Activated T-helper 1 cell treated with anti-CD3 and anti-CD28 coated beads, Interleukin-12 subunit alpha, Interleukin-12 subunit beta, Interleukin-2, Interleukin-4 antibody, amounts not matched to agents 30 ng/mL and 10 ng/mL and 1 ng/mL, durations not matched to agents 14 hours and 24 hours and 36 hours (primary cell): ENCODE measurements at regions not wholly inside any gene's neighbourhood (a gene's known extent, or its start where the extent isn't known, plus 50 kb on each side); places are given as distances from the start of the nearest gene placed in this dataset.
"Not testable (repeated sequence)": the region's sequence is repeated elsewhere in the genome, so short reads cannot be mapped to it uniquely, and the experiment has no call there.

ENCODE experiments used
- DNase-seq: peaks from one replicate; pipeline ENCODE4 v3.0.0; 2021; ENCODE audit warnings: low spot score
- H3K27ac Mint-ChIP-seq: one replicate; pipeline ENCODE4 v1.8.0; 2021; ENCODE audit warnings: mild to moderate bottlenecking, mixed read lengths
- H3K27me3 Mint-ChIP-seq: one replicate; pipeline ENCODE4 v1.8.0; 2022; ENCODE audit warnings: mild to moderate bottlenecking, moderate library complexity, mixed read lengths; ENCODE audit not compliant: insufficient read depth
- H3K36me3 Mint-ChIP-seq: one replicate; pipeline ENCODE4 v1.8.0; 2021; ENCODE audit warnings: low read depth, mixed read lengths
- H3K4me1 Mint-ChIP-seq: one replicate; pipeline ENCODE4 v1.8.0; 2021; ENCODE audit warnings: low read depth, mixed read lengths
- H3K4me3 Mint-ChIP-seq: one replicate; pipeline ENCODE4 v1.8.0; 2021; ENCODE audit warnings: mild to moderate bottlenecking, moderate library complexity, mixed read lengths
- H3K9me3 Mint-ChIP-seq: one replicate; pipeline ENCODE4 v1.8.0; 2021; ENCODE audit warnings: mixed read lengths
- intact Hi-C: fragments of 100-400 bp; cut with micrococcal nuclease; formaldehyde crosslinking; loops from one replicate; pipeline ENCODE4 v1.15.1; 2024

GRCh38 chr6:120951258-120951657 lies 383.0 kb downstream of the TBC1D32 start:
- H3K36me3 Mint-ChIP-seq: no peaks in the 10 kb centered on the region
- intact Hi-C loops: no loop called here
- no peaks in the 10 kb centered on the region for H3K4me1 Mint-ChIP-seq
- no peak for DNase-seq
- H3K4me3 Mint-ChIP-seq: no peak overlapping the region
- H3K27ac Mint-ChIP-seq: no peak overlapping the region
- H3K27me3 Mint-ChIP-seq: no peaks in the 10 kb centered on the region
- no peaks in the 10 kb centered on the region for H3K9me3 Mint-ChIP-seq

GRCh38 chr6:120947111-120947510 lies 387.2 kb downstream of the TBC1D32 start:
- H3K36me3 Mint-ChIP-seq: no peaks in the 10 kb centered on the region
- no peaks in the 10 kb centered on the region for H3K27me3 Mint-ChIP-seq
- no peak for DNase-seq
- intact Hi-C loops: no loop called here
- no peaks in the 10 kb centered on the region for H3K9me3 Mint-ChIP-seq
- H3K4me3 Mint-ChIP-seq: no peak overlapping the region
- no peak overlapping the region for H3K27ac Mint-ChIP-seq
- no peaks in the 10 kb centered on the region for H3K4me1 Mint-ChIP-seq

GRCh38 chr6:120945905-120946594 lies 388.2 kb downstream of the TBC1D32 start:
- Mint-ChIP-seq H3K4me3 (no peak overlapping the region), H3K36me3 (no peaks in the 10 kb centered on the region)

GRCh38 chr6:120938876-120939472 lies 395.3 kb downstream of the TBC1D32 start:
- H3K27me3 Mint-ChIP-seq: no peaks in the 10 kb centered on the region
- H3K4me3 Mint-ChIP-seq: no peak overlapping the region
- H3K4me1 Mint-ChIP-seq: no peaks in the 10 kb centered on the region
- intact Hi-C loops: no loop called here
- DNase-seq: no peak
- no peaks in the 10 kb centered on the region for H3K9me3 Mint-ChIP-seq
- no peaks in the 10 kb centered on the region for H3K36me3 Mint-ChIP-seq
- no peak overlapping the region for H3K27ac Mint-ChIP-seq

More at GRCh38 chr6:120945905-120946594, 388.2 kb downstream of the TBC1D32 start:
- H3K27ac Mint-ChIP-seq: no peak overlapping the region
- intact Hi-C loops: no loop called here
- no peaks in the 10 kb centered on the region for H3K27me3 Mint-ChIP-seq
- no peaks in the 10 kb centered on the region for H3K9me3 Mint-ChIP-seq
- no peaks in the 10 kb centered on the region for H3K4me1 Mint-ChIP-seq
- no peak for DNase-seq

- no peaks in the 10 kb centered on the region for H3K4me1 Mint-ChIP-seq
- intact Hi-C loops: no loop called here
Measured at GRCh38 chr6:120938164-120938875, 396.0 kb downstream of the TBC1D32 start.

GRCh38 chr6:120935908-120936307 lies 398.4 kb downstream of the TBC1D32 start:
- intact Hi-C loops: no loop called here
- H3K4me1 Mint-ChIP-seq: no peaks in the 10 kb centered on the region
- no peaks in the 10 kb centered on the region for H3K27me3 Mint-ChIP-seq
- no peak for DNase-seq
- H3K36me3 Mint-ChIP-seq: no peaks in the 10 kb centered on the region
- H3K4me3 Mint-ChIP-seq: no peak overlapping the region
- no peak overlapping the region for H3K27ac Mint-ChIP-seq
- no peaks in the 10 kb centered on the region for H3K9me3 Mint-ChIP-seq

More at GRCh38 chr6:120938164-120938875, 396.0 kb downstream of the TBC1D32 start:
- Mint-ChIP-seq H3K27me3 (no peaks in the 10 kb centered on the region), H3K36me3 (no peaks in the 10 kb centered on the region), H3K27ac (no peak overlapping the region), H3K9me3 (no peaks in the 10 kb centered on the region), H3K4me3 (no peak overlapping the region)
- no peak for DNase-seq

GRCh38 chr6:120935016-120935415 lies 399.3 kb downstream of the TBC1D32 start:
- intact Hi-C loops: no loop called here
- DNase-seq: no peak
- no peaks in the 10 kb centered on the region for H3K27me3 Mint-ChIP-seq
- no peaks in the 10 kb centered on the region for H3K36me3 Mint-ChIP-seq
- no peak overlapping the region for H3K4me3 Mint-ChIP-seq
- no peaks in the 10 kb centered on the region for H3K4me1 Mint-ChIP-seq
- H3K9me3 Mint-ChIP-seq: no peaks in the 10 kb centered on the region
- H3K27ac Mint-ChIP-seq: no peak overlapping the region

GRCh38 chr6:120931520-120932180 lies 402.6 kb downstream of the TBC1D32 start:
- H3K9me3 Mint-ChIP-seq, H3K4me3 Mint-ChIP-seq, H3K27me3 Mint-ChIP-seq, H3K27ac Mint-ChIP-seq, H3K4me1 Mint-ChIP-seq, intact Hi-C loops, DNase-seq, H3K36me3 Mint-ChIP-seq: not testable (repeated sequence)

GRCh38 chr6:120930500-120930899 lies 403.8 kb downstream of the TBC1D32 start:
- H3K4me1 Mint-ChIP-seq, H3K27me3 Mint-ChIP-seq, H3K36me3 Mint-ChIP-seq, H3K9me3 Mint-ChIP-seq, intact Hi-C loops, H3K4me3 Mint-ChIP-seq, H3K27ac Mint-ChIP-seq, DNase-seq: not testable (repeated sequence)

- H3K4me1 Mint-ChIP-seq: no peaks in the 10 kb centered on the region
- H3K27me3 Mint-ChIP-seq: no peaks in the 10 kb centered on the region
- H3K9me3 Mint-ChIP-seq: no peaks in the 10 kb centered on the region
- H3K36me3 Mint-ChIP-seq: no peaks in the 10 kb centered on the region
- no peak overlapping the region for H3K27ac Mint-ChIP-seq
- H3K4me3 Mint-ChIP-seq: no peak overlapping the region
- no peak for DNase-seq
- intact Hi-C loops: no loop called here
Measured at GRCh38 chr6:120924214-120924613, 410.1 kb downstream of the TBC1D32 start.

- H3K4me1 Mint-ChIP-seq: no peaks in the 10 kb centered on the region
- H3K4me3 Mint-ChIP-seq: no peak overlapping the region
- H3K27ac Mint-ChIP-seq: no peak overlapping the region
- no peaks in the 10 kb centered on the region for H3K36me3 Mint-ChIP-seq
- H3K27me3 Mint-ChIP-seq: no peaks in the 10 kb centered on the region
- no peaks in the 10 kb centered on the region for H3K9me3 Mint-ChIP-seq
- intact Hi-C loops: no loop called here
- no peak for DNase-seq
Measured at GRCh38 chr6:120918137-120918536, 416.1 kb downstream of the TBC1D32 start.

- H3K4me1 Mint-ChIP-seq: no peaks in the 10 kb centered on the region
- intact Hi-C loops: no loop called here
- no peaks in the 10 kb centered on the region for H3K36me3 Mint-ChIP-seq
- no peak overlapping the region for H3K4me3 Mint-ChIP-seq
- DNase-seq: no peak
- no peak overlapping the region for H3K27ac Mint-ChIP-seq
- no peaks in the 10 kb centered on the region for H3K9me3 Mint-ChIP-seq
- no peaks in the 10 kb centered on the region for H3K27me3 Mint-ChIP-seq
Measured at GRCh38 chr6:120916844-120917243, 417.4 kb downstream of the TBC1D32 start.

GRCh38 chr6:120913486-120913885 lies 420.8 kb downstream of the TBC1D32 start:
- Mint-ChIP-seq H3K9me3 (no peaks in the 10 kb centered on the region), H3K27me3 (no peaks in the 10 kb centered on the region), H3K27ac (no peak overlapping the region), H3K4me3 (no peak overlapping the region), H3K4me1 (no peaks in the 10 kb centered on the region), H3K36me3 (no peaks in the 10 kb centered on the region)
- no peak for DNase-seq
- intact Hi-C loops: no loop called here
